Endothelial cell of umbilical vein (primary cell): ENCODE measurements at regions not wholly inside any gene's neighbourhood (a gene's known extent, or its start where the extent isn't known, plus 50 kb on each side); places are given as distances from the start of the nearest gene placed in this dataset.

ENCODE experiments used
- BruUV-seq: library from RNA; stranded (reverse); fragments of 400-500 nt; replicated peaks from 2 replicates; lab custom pipeline; 2021; lab: Mats Ljungman, UMichigan
- CTCF ChIA-PET: fragments of 300-600, 350-600 bp; sonication (Branson Sonifier 250); formaldehyde crosslinking; loops from one replicate; lab custom pipeline; 2021; ENCODE audit warnings: antibody characterized with exemption, inconsistent platforms; lab: Charles Lee
- POLR2A ChIA-PET: fragments of 300-600, 350-600 bp; sonication (Branson Sonifier 250); formaldehyde crosslinking; loops from one replicate; lab custom pipeline; 2021; ENCODE audit warnings: antibody characterized with exemption, inconsistent platforms; lab: Charles Lee
- DNase-seq: peaks from one replicate; pipeline ENCODE4 v3.0.0-alpha.2; 2011; ENCODE audit warnings: low read depth, low spot score
- FAIRE-seq: peaks from 2 replicates; lab custom pipeline; 2011; peaks lifted over from hg19 to GRCh38; lab: Jason Lieb, UNC
- H2AFZ ChIP-seq: 2 replicates; pipeline ENCODE4 v1.6.0; 2012; ENCODE audit warnings: low read depth, low read length, control low read depth, inconsistent platforms
- H3K27ac ChIP-seq: 2 replicates; pipeline ENCODE4 v1.5.1; 2011; ENCODE audit warnings: low read depth, mild to moderate bottlenecking, control low read depth, low read length, moderate library complexity; ENCODE audit not compliant: insufficient read depth
- H3K27me3 ChIP-seq, 2 experiments: 2 replicates each; pipeline versions ENCODE4 v1.6.0 to v1.6.1; 2011; ENCODE audit warnings: low read length in 2 of 2, mixed read lengths in 1 of 2; ENCODE audit not compliant: control insufficient read depth in 2 of 2, insufficient read depth in 2 of 2
- H3K36me3 ChIP-seq, 2 experiments: 2 replicates in 1 of 2; 3 replicates in 1 of 2; pipeline ENCODE4 v1.5.1; 2011; ENCODE audit warnings: low read length in 2 of 2, mild to moderate bottlenecking in 1 of 2, moderate library complexity in 1 of 2; ENCODE audit not compliant: control insufficient read depth in 2 of 2, insufficient read depth in 2 of 2; ENCODE audit errors: extremely low read depth in 1 of 2
- H3K4me1 ChIP-seq: 3 replicates; pipeline ENCODE4 v1.5.1; 2011; ENCODE audit warnings: mild to moderate bottlenecking, low read length; ENCODE audit not compliant: control insufficient read depth, insufficient read depth; ENCODE audit errors: extremely low read depth
- H3K4me2 ChIP-seq: 2 replicates; pipeline ENCODE4 v1.6.1; 2011; ENCODE audit warnings: low read length, control low read depth, mixed read lengths; ENCODE audit not compliant: insufficient read depth
- H3K4me3 ChIP-seq, 3 experiments: fragments of 200-600 bp in 1 of 3; sonication (generic), shearing (Covaris generic) in 1 of 3; replicated peaks in 1 of 3; 2 replicates each; pipeline ENCODE4 v1.5.1; 2011 to 2016; ENCODE audit warnings: control low read depth in 3 of 3, low read length in 3 of 3, mild to moderate bottlenecking in 2 of 3, inconsistent platforms in 1 of 3, low read depth in 1 of 3, moderate library complexity in 1 of 3; ENCODE audit not compliant: insufficient read depth in 1 of 3
- H3K79me2 ChIP-seq: 2 replicates; pipeline ENCODE4 v1.6.0; 2012; ENCODE audit warnings: low read length, inconsistent platforms; ENCODE audit not compliant: control insufficient read depth, insufficient read depth
- H3K9ac ChIP-seq: replicated peaks from 2 replicates; pipeline ENCODE3; 2011; ENCODE audit warnings: low read length, control low read depth; ENCODE audit not compliant: insufficient read depth; ENCODE audit errors: extremely low read depth
- H3K9me1 ChIP-seq: replicated peaks from 3 replicates; pipeline ENCODE4 v1.6.0; 2011; ENCODE audit warnings: mild to moderate bottlenecking, low read length; ENCODE audit not compliant: control insufficient read depth, insufficient read depth; ENCODE audit errors: extremely low read depth
- H3K9me3 ChIP-seq: replicated peaks from 2 replicates; pipeline ENCODE4 v1.5.1; 2012; ENCODE audit warnings: low read length, inconsistent platforms; ENCODE audit not compliant: control insufficient read depth, insufficient read depth
- H4K20me1 ChIP-seq: replicated peaks from 2 replicates; pipeline ENCODE3; 2011; ENCODE audit warnings: mild to moderate bottlenecking, low read length; ENCODE audit not compliant: control insufficient read depth, insufficient read depth; ENCODE audit errors: extremely low read depth
- EZH2 ChIP-seq: IDR thresholded peaks from 2 replicates; pipeline ENCODE4 v1.6.1; 2012; ENCODE audit warnings: borderline replicate concordance, low read depth, mild to moderate bottlenecking, moderate library complexity, low read length, inconsistent platforms; ENCODE audit not compliant: severe bottlenecking
- FOS ChIP-seq: IDR thresholded peaks from 2 replicates; pipeline ENCODE4 v1.6.1; 2011; ENCODE audit warnings: mild to moderate bottlenecking, low read length, moderate library complexity, borderline replicate concordance; ENCODE audit not compliant: insufficient read depth
- GATA2 ChIP-seq: IDR thresholded peaks from 2 replicates; pipeline ENCODE4 v1.7.0; 2011; ENCODE audit warnings: low read depth, mild to moderate bottlenecking, moderate library complexity, mixed read lengths, low read length; ENCODE audit not compliant: insufficient read length, insufficient read depth
- JUN ChIP-seq: IDR thresholded peaks from 2 replicates; pipeline ENCODE4 v1.6.1; 2011; ENCODE audit warnings: borderline replicate concordance, low read depth; ENCODE audit not compliant: insufficient read length, insufficient read depth
- MAX ChIP-seq: IDR thresholded peaks from 2 replicates; pipeline ENCODE4 v1.6.1; 2011; ENCODE audit not compliant: insufficient read depth, insufficient read length
- MYC ChIP-seq: IDR thresholded peaks from one replicate; pipeline ENCODE4 v1.6.1; 2011; ENCODE audit warnings: mild to moderate bottlenecking, low read depth, low read length
- POLR2A ChIP-seq: IDR thresholded peaks from 2 replicates; pipeline ENCODE4 v1.6.1; 2012; ENCODE audit warnings: low read depth, mild to moderate bottlenecking, control low read depth, low read length
- POLR2AphosphoS5 ChIP-seq: IDR thresholded peaks from 2 replicates; pipeline ENCODE4 v1.6.1; 2012; ENCODE audit warnings: low read depth, mild to moderate bottlenecking, control low read depth, low read length, moderate library complexity; ENCODE audit not compliant: insufficient read depth
- dilution Hi-C: fragments of 300-500 bp; cut with MboI; formaldehyde crosslinking; loops from one replicate; pipeline ENCODE4 v1.15.0; 2019; ENCODE audit warnings: low sequenced_read_pairs; ENCODE audit not compliant: extremely low pct_ligation_motif_present
- intact Hi-C: fragments of 100-400 bp; cut with micrococcal nuclease; formaldehyde crosslinking; loops from one replicate; pipeline ENCODE4 v1.10.0; 2022
- TF ChIP-seq, protein P1 (sequence below), 2 donors: IDR thresholded peaks; 1 replicate in 1 of 2; 2 replicates in 1 of 2; pipeline ENCODE4 v1.5.1; 2011; ENCODE audit warnings: low read length in 2 of 2, mild to moderate bottlenecking in 2 of 2, moderate library complexity in 2 of 2, control low read depth in 1 of 2, inconsistent platforms in 1 of 2, low read depth in 1 of 2; ENCODE audit not compliant: insufficient read depth in 1 of 2; ENCODE audit errors: extremely low read depth in 1 of 2

- Histone ChIP-seq H3K79me2 (no peaks in the 10 kb centered on the region), H2AFZ (no peak overlapping the region), H3K4me1 (peaks cover 36% of the 10 kb centered on the region), H3K27ac (no peak overlapping the region), H3K9ac (no peak overlapping the region), H3K9me1 (no peaks in the 10 kb centered on the region), H3K4me2 (no peak overlapping the region), H3K4me3 (no peak overlapping the region), H3K9me3 (no peaks in the 10 kb centered on the region), H3K27me3 (no peaks in the 10 kb centered on the region), H3K36me3 (no peaks in the 10 kb centered on the region), H4K20me1 (no peaks in the 10 kb centered on the region)
- TF ChIP-seq JUN (no peak), FOS (no peak), POLR2A (no peak), MAX (no peak), POLR2AphosphoS5 (no peak), MYC (no peak), EZH2 (no peak), GATA2 (no peak)
- TF ChIP-seq, protein P1, sequence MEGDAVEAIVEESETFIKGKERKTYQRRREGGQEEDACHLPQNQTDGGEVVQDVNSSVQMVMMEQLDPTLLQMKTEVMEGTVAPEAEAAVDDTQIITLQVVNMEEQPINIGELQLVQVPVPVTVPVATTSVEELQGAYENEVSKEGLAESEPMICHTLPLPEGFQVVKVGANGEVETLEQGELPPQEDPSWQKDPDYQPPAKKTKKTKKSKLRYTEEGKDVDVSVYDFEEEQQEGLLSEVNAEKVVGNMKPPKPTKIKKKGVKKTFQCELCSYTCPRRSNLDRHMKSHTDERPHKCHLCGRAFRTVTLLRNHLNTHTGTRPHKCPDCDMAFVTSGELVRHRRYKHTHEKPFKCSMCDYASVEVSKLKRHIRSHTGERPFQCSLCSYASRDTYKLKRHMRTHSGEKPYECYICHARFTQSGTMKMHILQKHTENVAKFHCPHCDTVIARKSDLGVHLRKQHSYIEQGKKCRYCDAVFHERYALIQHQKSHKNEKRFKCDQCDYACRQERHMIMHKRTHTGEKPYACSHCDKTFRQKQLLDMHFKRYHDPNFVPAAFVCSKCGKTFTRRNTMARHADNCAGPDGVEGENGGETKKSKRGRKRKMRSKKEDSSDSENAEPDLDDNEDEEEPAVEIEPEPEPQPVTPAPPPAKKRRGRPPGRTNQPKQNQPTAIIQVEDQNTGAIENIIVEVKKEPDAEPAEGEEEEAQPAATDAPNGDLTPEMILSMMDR (IDR thresholded peaks at IDR 0.05; ENCODE audit: extremely low read depth in 1 of 2, insufficient read depth in 1 of 2, low read depth in 1 of 2, low read length in 2 of 2): no peak
- intact Hi-C loops: no loop called here
- CTCF ChIA-PET: interaction anchor here (1.0 to 5.4 kb wide), 8 partner anchors 52 to 290 kb away, joined by 3 to 285 read pairs (median 4); partner anchors contain the start of gene NAMPT
- dilution Hi-C loops: no loop called here
- FAIRE-seq (no peak), DNase-seq (no peak)
- BruUV-seq: no TSS peak
- POLR2A ChIA-PET: no interaction called here
Measured at GRCh38 chr7:106464651-106465050, 179.9 kb upstream of the NAMPT start.
